ENCODE measurements at regions not wholly inside any gene's neighbourhood (a gene's known extent, or its start where the extent isn't known, plus 50 kb on each side); places are given as distances from the start of the nearest gene placed in this dataset.

DNA sequence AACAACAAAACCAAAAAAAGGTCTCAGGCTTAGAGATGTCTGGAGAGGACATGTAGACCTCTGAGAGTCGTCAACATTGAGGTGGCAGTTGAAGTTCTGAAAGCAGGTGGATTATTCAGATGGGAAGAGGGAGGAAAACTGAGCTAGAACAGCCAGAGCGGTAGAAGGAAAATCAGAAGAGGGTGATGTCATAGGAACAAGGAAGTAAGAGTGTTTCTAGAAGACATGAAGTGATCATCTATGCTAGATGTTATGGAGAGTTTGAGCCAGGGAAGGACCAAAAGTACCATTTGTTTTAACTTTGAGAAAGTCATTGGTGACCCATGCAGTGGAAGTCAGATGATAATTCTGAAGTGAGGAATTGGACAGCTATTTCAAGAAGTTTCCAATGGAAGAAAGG is 316.2 kb upstream of the RGS6 start:
- TF ChIP-seq, protein P1, sequence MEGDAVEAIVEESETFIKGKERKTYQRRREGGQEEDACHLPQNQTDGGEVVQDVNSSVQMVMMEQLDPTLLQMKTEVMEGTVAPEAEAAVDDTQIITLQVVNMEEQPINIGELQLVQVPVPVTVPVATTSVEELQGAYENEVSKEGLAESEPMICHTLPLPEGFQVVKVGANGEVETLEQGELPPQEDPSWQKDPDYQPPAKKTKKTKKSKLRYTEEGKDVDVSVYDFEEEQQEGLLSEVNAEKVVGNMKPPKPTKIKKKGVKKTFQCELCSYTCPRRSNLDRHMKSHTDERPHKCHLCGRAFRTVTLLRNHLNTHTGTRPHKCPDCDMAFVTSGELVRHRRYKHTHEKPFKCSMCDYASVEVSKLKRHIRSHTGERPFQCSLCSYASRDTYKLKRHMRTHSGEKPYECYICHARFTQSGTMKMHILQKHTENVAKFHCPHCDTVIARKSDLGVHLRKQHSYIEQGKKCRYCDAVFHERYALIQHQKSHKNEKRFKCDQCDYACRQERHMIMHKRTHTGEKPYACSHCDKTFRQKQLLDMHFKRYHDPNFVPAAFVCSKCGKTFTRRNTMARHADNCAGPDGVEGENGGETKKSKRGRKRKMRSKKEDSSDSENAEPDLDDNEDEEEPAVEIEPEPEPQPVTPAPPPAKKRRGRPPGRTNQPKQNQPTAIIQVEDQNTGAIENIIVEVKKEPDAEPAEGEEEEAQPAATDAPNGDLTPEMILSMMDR (conservative IDR thresholded peaks at IDR 0.05) = no peak
- no peak for TF ChIP-seq EZH2 (IDR thresholded peaks at IDR 0.05; ENCODE audit: low read depth)

All from PC-9 (cell line).